Activated CD8-positive, alpha-beta T cell treated with anti-CD3 and anti-CD28 coated beads for 36 hours (primary cell): ENCODE measurements at regions not wholly inside any gene's neighbourhood (a gene's known extent, or its start where the extent isn't known, plus 50 kb on each side); places are given as distances from the start of the nearest gene placed in this dataset.
"Not testable (repeated sequence)": the region's sequence is repeated elsewhere in the genome, so short reads cannot be mapped to it uniquely, and the experiment has no call there.

Source experiments
- ATAC-seq: fragments of 200-7000 bp; cut with Tn5 transposase; one replicate; pipeline ENCODE4 v1.10.0; 2021; ENCODE audit warnings: mild to moderate bottlenecking, moderate library complexity
- CTCF ChIA-PET: fragments of 350-600 bp; sonication (Branson Sonifier 250); formaldehyde crosslinking; loops from one replicate; lab custom pipeline; 2021; ENCODE audit warnings: antibody characterized with exemption; lab: Charles Lee
- POLR2A ChIA-PET: fragments of 350-600 bp; sonication (Branson Sonifier 250); formaldehyde crosslinking; loops from one replicate; lab custom pipeline; 2021; ENCODE audit warnings: antibody characterized with exemption; lab: Charles Lee
- DNase-seq: peaks from one replicate; pipeline ENCODE4 v3.0.0-alpha.2; 2020
- H3K27ac Mint-ChIP-seq: one replicate; pipeline ENCODE4 v1.8.0; 2021; ENCODE audit warnings: mild to moderate bottlenecking, mixed read lengths
- H3K27me3 Mint-ChIP-seq: one replicate; pipeline ENCODE4 v1.8.0; 2021; ENCODE audit warnings: mixed read lengths
- H3K36me3 Mint-ChIP-seq: one replicate; pipeline ENCODE4 v1.8.0; 2021; ENCODE audit warnings: low read depth, mixed read lengths
- H3K4me1 Mint-ChIP-seq: one replicate; pipeline ENCODE4 v1.8.0; 2021; ENCODE audit warnings: low read depth, mixed read lengths
- H3K4me3 Mint-ChIP-seq: one replicate; pipeline ENCODE4 v1.8.0; 2021; ENCODE audit warnings: mild to moderate bottlenecking, moderate library complexity, mixed read lengths
- H3K9me3 Mint-ChIP-seq: one replicate; pipeline ENCODE4 v1.8.0; 2021; ENCODE audit warnings: mixed read lengths
- CTCF ChIP-seq: fragments of 200-600 bp; IDR thresholded peaks from one replicate; pipeline ENCODE4 v1.8.0; 2022; ENCODE audit warnings: antibody characterized with exemption, mild to moderate bottlenecking
- intact Hi-C: fragments of 100-400 bp; cut with micrococcal nuclease; formaldehyde crosslinking; loops from one replicate; pipeline ENCODE4 v1.10.0; 2022

GRCh38 chrX:140087875-140088274 is 122.6 kb upstream of the CXorf66 start:
- POLR2A ChIA-PET, result no interaction called here
- no peaks in the 10 kb centered on the region for H3K9me3 Mint-ChIP-seq
- no peak overlapping the region for H3K4me3 Mint-ChIP-seq
- H3K27ac Mint-ChIP-seq, result no peak overlapping the region
- H3K27me3 Mint-ChIP-seq, result peaks cover 12% of the 10 kb centered on the region
- H3K36me3 Mint-ChIP-seq, result no peaks in the 10 kb centered on the region
- ATAC-seq (no peak), DNase-seq (no peak)
- no peaks in the 10 kb centered on the region for H3K4me1 Mint-ChIP-seq
- CTCF ChIA-PET, result no interaction called here
- intact Hi-C loops, result no loop called here
- no peak for TF ChIP-seq CTCF

- Mint-ChIP-seq H3K4me3 (no peak overlapping the region), H3K36me3 (no peaks in the 10 kb centered on the region), H3K4me1 (no peaks in the 10 kb centered on the region), H3K27ac (no peak overlapping the region), H3K27me3 (peaks cover 12% of the 10 kb centered on the region), H3K9me3 (no peaks in the 10 kb centered on the region)
- no peak for TF ChIP-seq CTCF
- CTCF ChIA-PET, result no interaction called here
- DNase-seq (no peak), ATAC-seq (no peak)
- POLR2A ChIA-PET, result no interaction called here
- intact Hi-C loops, result no loop called here
Observed at GRCh38 chrX:140086691-140087090, 121.4 kb upstream of the CXorf66 start.

- CTCF ChIA-PET, H3K36me3 Mint-ChIP-seq, ATAC-seq, H3K9me3 Mint-ChIP-seq, POLR2A ChIA-PET, H3K4me3 Mint-ChIP-seq, H3K4me1 Mint-ChIP-seq, H3K27me3 Mint-ChIP-seq, intact Hi-C loops, DNase-seq, H3K27ac Mint-ChIP-seq: not testable (repeated sequence)
Observed at GRCh38 chrX:140074851-140075250, 109.5 kb upstream of the CXorf66 start.

- H3K36me3 Mint-ChIP-seq, result no peaks in the 10 kb centered on the region
- ChIA-PET CTCF (no interaction called here), POLR2A (no interaction called here)
- TF ChIP-seq CTCF, result no peak
- intact Hi-C loops, result no loop called here
- no peaks in the 10 kb centered on the region for H3K9me3 Mint-ChIP-seq
- ATAC-seq (no peak), DNase-seq (no peak)
- H3K27ac Mint-ChIP-seq, result no peak overlapping the region
- no peaks in the 10 kb centered on the region for H3K27me3 Mint-ChIP-seq
- no peak overlapping the region for H3K4me3 Mint-ChIP-seq
- no peaks in the 10 kb centered on the region for H3K4me1 Mint-ChIP-seq
Observed at GRCh38 chrX:140071037-140071436, 105.7 kb upstream of the CXorf66 start.

- POLR2A ChIA-PET, result no interaction called here
- Mint-ChIP-seq H3K4me1 (no peaks in the 10 kb centered on the region), H3K9me3 (no peaks in the 10 kb centered on the region), H3K4me3 (no peak overlapping the region), H3K36me3 (no peaks in the 10 kb centered on the region), H3K27ac (no peak overlapping the region), H3K27me3 (no peaks in the 10 kb centered on the region)
- no peak for DNase-seq
- no peak for ATAC-seq
- no peak for TF ChIP-seq CTCF
- intact Hi-C loops, result no loop called here
- CTCF ChIA-PET, result no interaction called here
Observed at GRCh38 chrX:140065961-140066662, 100.8 kb upstream of the CXorf66 start.
